Ovary (tissue), 3 donors: ENCODE measurements at regions not wholly inside any gene's neighbourhood (a gene's known extent, or its start where the extent isn't known, plus 50 kb on each side); places are given as distances from the start of the nearest gene placed in this dataset.

Experiments
- CTCF ChIP-seq, 3 donors: fragments of 450-650 bp in 2 of 3; fragments of 200-600 bp in 1 of 3; IDR thresholded peaks; one replicate each; pipeline versions ENCODE4 v1.5.1 to v1.8.0; 2016 to 2022; ENCODE audit warnings: antibody characterized with exemption in 3 of 3, mild to moderate bottlenecking in 1 of 3
- EP300 ChIP-seq: sonication (generic); formaldehyde crosslinking; IDR thresholded peaks from one replicate; pipeline ENCODE4 v1.6.1; 2017; ENCODE audit warnings: antibody characterized with exemption
- POLR2A ChIP-seq: fragments of 450-650 bp; IDR thresholded peaks from one replicate; pipeline ENCODE4 v1.6.1; 2017; ENCODE audit warnings: antibody characterized with exemption, mild to moderate bottlenecking, moderate library complexity
- donor health status: DM: no; HTN: no; CAD: no.

- TF ChIP-seq CTCF (IDR thresholded peaks at IDR 0.05) (no peak), EP300 (no peak), POLR2A (no peak)
These were observed 184.2 kb upstream of the FOXA2 start for GRCh38 chr20:22768266-22769178.
